Upper lobe of left lung (tissue), 4 donors: ENCODE measurements at regions not wholly inside any gene's neighbourhood (a gene's known extent, or its start where the extent isn't known, plus 50 kb on each side); places are given as distances from the start of the nearest gene placed in this dataset.
"Not testable (repeated sequence)": the region's sequence is repeated elsewhere in the genome, so short reads cannot be mapped to it uniquely, and the experiment has no call there.

Source experiments
- CTCF ChIP-seq, 6 experiments: fragments of 450-650 bp in 4 of 6; fragments of 200-600 bp in 2 of 6; sonication (generic) in 2 of 6; IDR thresholded peaks; one replicate each; pipeline ENCODE4 v1.5.1; 2016 to 2019; ENCODE audit warnings: antibody characterized with exemption in 6 of 6
- EP300 ChIP-seq, 4 donors: sonication (generic); formaldehyde crosslinking; IDR thresholded peaks; one replicate each; pipeline ENCODE4 v1.5.1; 2017; ENCODE audit warnings: antibody characterized with exemption in 4 of 4, control low read depth in 2 of 4
- POLR2A ChIP-seq, 4 donors: fragments of 450-650 bp; IDR thresholded peaks; one replicate each; pipeline ENCODE4 v1.5.1; 2016 to 2017; ENCODE audit warnings: antibody characterized with exemption in 4 of 4, mild to moderate bottlenecking in 2 of 4
- POLR2AphosphoS5 ChIP-seq, 2 donors: sonication (generic); formaldehyde crosslinking; IDR thresholded peaks; one replicate each; pipeline ENCODE4 v1.5.1; 2017; ENCODE audit warnings: antibody characterized with exemption in 2 of 2

GRCh38 chrX:76564842-76565241, 137.3 kb downstream of the MAGEE1 start:
- not testable (repeated sequence) for TF ChIP-seq POLR2A, CTCF, POLR2AphosphoS5, EP300 (IDR thresholded peaks at IDR 0.05)
